ENCODE measurements at regions not wholly inside any gene's neighbourhood (a gene's known extent, or its start where the extent isn't known, plus 50 kb on each side); places are given as distances from the start of the nearest gene placed in this dataset.

DNA sequence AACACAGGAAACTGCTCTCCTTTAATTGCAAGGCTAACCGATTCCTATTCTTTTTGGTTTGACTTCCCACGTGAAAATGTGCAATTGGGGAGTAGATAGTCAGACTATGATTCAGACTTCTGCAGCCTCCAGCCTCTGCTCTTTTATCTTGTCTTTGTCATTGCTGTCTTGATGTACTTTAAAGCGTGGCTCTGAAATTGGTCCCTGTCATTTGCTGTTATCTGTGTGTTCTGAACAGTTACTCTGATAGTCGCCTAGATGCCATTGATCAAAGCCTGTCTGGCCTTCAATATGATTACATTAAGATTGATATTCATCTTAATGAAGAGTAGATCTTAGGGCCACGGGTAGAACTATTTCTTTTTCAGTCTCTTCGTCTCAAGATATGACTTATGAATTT is 799.2 kb downstream of the REEP3 start:
- H3K27ac ChIP-seq (ENCODE audit: low read depth in 1 of 2, low read length in 2 of 2), result no peak overlapping the region
- no peaks in the 10 kb centered on the region for H3K27me3 ChIP-seq (ENCODE audit: control insufficient read depth in 1 of 2, insufficient read depth in 2 of 2, low read length in 1 of 2)
- no peaks in the 10 kb centered on the region for H3K9me3 ChIP-seq (ENCODE audit: control insufficient read depth, low read length)
- intact Hi-C loops (cut with DNase I), result no loop called here
- H3K4me3 ChIP-seq (ENCODE audit: low read length in 2 of 2), result no peak overlapping the region
- ATAC-seq (ENCODE audit: low FRiP score) (no peak), DNase-seq (no peak)
- no peaks in the 10 kb centered on the region for H3K36me3 ChIP-seq (ENCODE audit: control insufficient read depth in 1 of 2, insufficient read depth in 2 of 2, low read length in 1 of 2)
- H3K4me1 ChIP-seq (ENCODE audit: control insufficient read depth in 1 of 2, insufficient read depth in 2 of 2, low read length in 2 of 2), result peaks cover 0 to 2% of the 10 kb centered on the region in 2 donors
- WGBS, 2 donors, result 72 to 80% methylated on average over 6 of the region's 6 CpGs

DNA sequence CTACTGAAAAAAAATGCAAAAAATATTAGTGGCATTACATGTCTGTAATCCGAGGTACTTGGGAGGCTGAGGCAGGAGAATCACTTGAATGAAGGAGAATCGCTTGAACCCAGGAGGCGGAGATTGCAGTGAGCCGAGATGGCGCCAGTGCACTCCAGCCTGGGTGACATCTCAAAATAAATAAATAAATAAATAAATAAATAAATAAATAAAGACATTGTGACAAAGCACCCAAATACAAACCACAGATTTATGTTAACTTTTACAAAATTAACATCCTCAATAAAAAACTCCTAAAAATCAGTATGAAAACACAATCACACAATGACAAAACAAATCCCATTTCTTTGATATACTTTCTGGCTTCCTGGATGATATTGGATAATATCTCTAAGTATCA is 808.3 kb downstream of the REEP3 start:
- H3K9me3 ChIP-seq (ENCODE audit: control insufficient read depth, low read length), result peaks cover 1% of the 10 kb centered on the region
- ATAC-seq (ENCODE audit: low FRiP score), result no peak
- H3K27ac ChIP-seq (ENCODE audit: low read depth in 1 of 2, low read length in 2 of 2), result no peak overlapping the region
- WGBS, 2 donors, result 93 to 97% methylated on average over 5 of the region's 5 CpGs
- H3K4me3 ChIP-seq (ENCODE audit: low read length in 2 of 2), result no peak overlapping the region
- H3K4me1 ChIP-seq (ENCODE audit: control insufficient read depth in 1 of 2, insufficient read depth in 2 of 2, low read length in 2 of 2), result no peaks in the 10 kb centered on the region
- intact Hi-C loops (cut with DNase I), result no loop called here
- no peak for DNase-seq
- H3K36me3 ChIP-seq (ENCODE audit: control insufficient read depth in 1 of 2, insufficient read depth in 2 of 2, low read length in 1 of 2), result no peaks in the 10 kb centered on the region
- H3K27me3 ChIP-seq (ENCODE audit: control insufficient read depth in 1 of 2, insufficient read depth in 2 of 2, low read length in 1 of 2), result no peaks in the 10 kb centered on the region

DNA sequence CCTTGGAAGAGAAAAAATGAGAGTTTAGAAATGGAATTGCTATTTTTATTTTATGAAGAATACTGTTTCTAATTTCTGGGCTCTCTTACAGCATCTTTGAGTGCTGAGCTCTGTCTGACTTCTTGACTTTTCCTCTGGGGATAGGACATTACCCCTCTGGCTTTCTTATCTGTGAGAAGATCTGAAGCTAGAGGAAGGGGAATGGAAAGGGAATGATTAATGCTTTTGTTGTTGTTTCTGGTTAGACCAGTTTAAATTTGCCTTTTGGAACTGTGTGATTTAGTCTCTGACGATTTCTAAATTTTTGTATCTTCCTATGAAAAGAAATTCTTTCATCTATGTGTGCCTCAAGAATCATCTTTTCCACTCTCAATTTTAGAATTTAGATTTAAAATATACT is 811.4 kb downstream of the REEP3 start:
- Histone ChIP-seq H3K4me1 (ENCODE audit: control insufficient read depth in 1 of 2, insufficient read depth in 2 of 2, low read length in 2 of 2) (no peaks in the 10 kb centered on the region), H3K27ac (ENCODE audit: low read depth in 1 of 2, low read length in 2 of 2) (no peak overlapping the region), H3K36me3 (ENCODE audit: control insufficient read depth in 1 of 2, insufficient read depth in 2 of 2, low read length in 1 of 2) (no peaks in the 10 kb centered on the region), H3K9me3 (ENCODE audit: control insufficient read depth, low read length) (no peaks in the 10 kb centered on the region), H3K4me3 (ENCODE audit: low read length in 2 of 2) (no peak overlapping the region), H3K27me3 (ENCODE audit: control insufficient read depth in 1 of 2, insufficient read depth in 2 of 2, low read length in 1 of 2) (no peaks in the 10 kb centered on the region)
- WGBS, 2 donors, result 11 to 17% methylated on average over 1 of the region's 1 CpG
- ATAC-seq (ENCODE audit: low FRiP score), result no peak
- intact Hi-C loops (cut with DNase I), result no loop called here
- no peak for DNase-seq

DNA sequence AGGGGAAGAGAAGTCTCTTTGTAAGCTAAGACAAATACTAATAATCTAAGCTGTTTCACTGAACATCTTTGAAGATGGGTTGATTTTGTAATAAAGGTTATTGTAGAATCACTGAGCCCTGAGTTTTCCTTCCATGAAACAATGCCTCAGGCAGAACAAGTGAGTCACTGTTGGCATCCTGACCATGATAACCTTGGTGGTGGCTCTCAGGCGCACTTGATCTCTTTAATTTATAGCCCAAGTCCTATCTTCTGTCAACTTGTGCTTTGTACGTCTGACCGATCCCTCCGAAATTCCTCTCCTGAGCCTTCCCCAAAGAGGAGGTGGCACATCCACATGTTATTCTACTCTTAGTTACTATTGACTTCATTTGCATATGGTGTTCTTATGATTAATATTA is 812.9 kb downstream of the REEP3 start:
- WGBS, 2 donors, result 90 to 96% methylated on average over 4 of the region's 4 CpGs
- H3K4me3 ChIP-seq (ENCODE audit: low read length in 2 of 2), result no peak overlapping the region
- no peaks in the 10 kb centered on the region for H3K36me3 ChIP-seq (ENCODE audit: control insufficient read depth in 1 of 2, insufficient read depth in 2 of 2, low read length in 1 of 2)
- no peaks in the 10 kb centered on the region for H3K4me1 ChIP-seq (ENCODE audit: control insufficient read depth in 1 of 2, insufficient read depth in 2 of 2, low read length in 2 of 2)
- ATAC-seq (ENCODE audit: low FRiP score) (no peak), DNase-seq (no peak)
- no peak overlapping the region for H3K27ac ChIP-seq (ENCODE audit: low read depth in 1 of 2, low read length in 2 of 2)
- H3K27me3 ChIP-seq (ENCODE audit: control insufficient read depth in 1 of 2, insufficient read depth in 2 of 2, low read length in 1 of 2), result no peaks in the 10 kb centered on the region
- intact Hi-C loops (cut with DNase I), result no loop called here
- no peaks in the 10 kb centered on the region for H3K9me3 ChIP-seq (ENCODE audit: control insufficient read depth, low read length)

DNA sequence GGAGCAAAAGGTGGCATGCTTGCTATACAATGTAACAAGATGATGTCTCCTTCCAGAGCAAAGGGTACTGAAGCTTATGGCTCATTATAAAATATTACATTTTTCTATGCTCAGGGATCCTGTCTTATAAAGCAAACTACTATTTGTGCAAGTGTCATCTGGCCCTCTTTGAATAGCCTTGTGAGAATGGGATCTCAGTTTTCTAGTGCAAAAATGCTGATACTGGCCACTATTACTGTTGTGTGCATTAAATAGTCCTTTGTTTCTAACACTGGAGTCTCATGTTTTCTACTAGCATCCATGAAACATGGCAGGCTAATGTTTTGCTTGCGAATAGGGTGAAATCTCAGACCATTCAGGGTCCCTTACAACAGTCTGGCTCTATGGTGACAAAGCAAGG is 823.0 kb downstream of the REEP3 start:
- 87 to 89% methylated on average over 1 of the region's 1 CpG for WGBS, 2 donors
- no peak overlapping the region for H3K27ac ChIP-seq (ENCODE audit: low read depth in 1 of 2, low read length in 2 of 2)

DNA sequence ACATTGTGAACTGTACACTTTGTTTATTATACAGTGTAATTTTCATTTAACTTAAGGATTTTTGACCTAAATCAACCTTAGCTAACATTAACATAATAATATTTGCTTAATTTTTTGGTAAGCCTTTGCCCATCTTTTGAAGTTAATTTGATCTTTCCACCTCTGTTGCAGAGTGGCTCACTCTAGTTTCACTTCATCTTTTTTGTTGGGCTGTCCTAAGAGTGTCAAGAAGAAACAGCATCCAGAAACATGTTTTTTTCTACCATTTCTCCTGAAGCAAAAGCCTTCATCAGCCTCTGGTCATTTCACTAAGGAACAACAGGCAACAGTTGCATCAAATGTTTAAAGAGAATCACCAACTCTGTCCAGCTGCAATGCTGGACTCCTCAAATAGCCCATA is 824.7 kb downstream of the REEP3 start:
- no peak overlapping the region for H3K4me3 ChIP-seq (ENCODE audit: low read length in 2 of 2)
- intact Hi-C loops (cut with DNase I), result no loop called here
- DNase-seq (no peak), ATAC-seq (ENCODE audit: low FRiP score) (no peak)
- H3K27me3 ChIP-seq (ENCODE audit: control insufficient read depth in 1 of 2, insufficient read depth in 2 of 2, low read length in 1 of 2), result no peaks in the 10 kb centered on the region
- H3K36me3 ChIP-seq (ENCODE audit: control insufficient read depth in 1 of 2, insufficient read depth in 2 of 2, low read length in 1 of 2), result no peaks in the 10 kb centered on the region
- H3K4me1 ChIP-seq (ENCODE audit: control insufficient read depth in 1 of 2, insufficient read depth in 2 of 2, low read length in 2 of 2), result no peaks in the 10 kb centered on the region
- H3K27ac ChIP-seq (ENCODE audit: low read depth in 1 of 2, low read length in 2 of 2), result no peak overlapping the region
- no peaks in the 10 kb centered on the region for H3K9me3 ChIP-seq (ENCODE audit: control insufficient read depth, low read length)

More for the DNA sequence above, 823.0 kb downstream of the REEP3 start:
- DNase-seq, result no peak
- intact Hi-C loops (cut with DNase I), result no loop called here
- Histone ChIP-seq H3K36me3 (ENCODE audit: control insufficient read depth in 1 of 2, insufficient read depth in 2 of 2, low read length in 1 of 2) (no peaks in the 10 kb centered on the region), H3K9me3 (ENCODE audit: control insufficient read depth, low read length) (no peaks in the 10 kb centered on the region), H3K27me3 (ENCODE audit: control insufficient read depth in 1 of 2, insufficient read depth in 2 of 2, low read length in 1 of 2) (no peaks in the 10 kb centered on the region), H3K4me1 (ENCODE audit: control insufficient read depth in 1 of 2, insufficient read depth in 2 of 2, low read length in 2 of 2) (no peaks in the 10 kb centered on the region), H3K4me3 (ENCODE audit: low read length in 2 of 2) (no peak overlapping the region)
- no peak for ATAC-seq (ENCODE audit: low FRiP score)

DNA sequence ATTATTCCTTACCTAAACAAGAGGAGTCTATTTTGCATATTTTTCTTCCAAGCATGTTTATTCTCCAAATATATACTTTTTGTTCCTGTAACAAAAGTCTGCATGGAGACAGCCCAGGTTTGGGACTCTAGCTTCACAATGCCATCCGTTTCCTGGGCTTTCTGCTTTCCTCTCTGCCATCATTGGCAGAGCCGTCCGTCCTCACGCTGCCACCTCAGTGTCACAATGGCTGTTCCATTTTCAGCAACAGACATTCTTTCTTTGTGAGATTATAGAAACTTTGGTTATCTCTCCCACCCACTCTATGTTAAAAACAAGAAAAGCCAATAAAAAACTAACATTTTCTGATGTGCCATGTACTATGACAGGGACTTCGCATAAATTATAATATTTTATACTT is 825.2 kb downstream of the REEP3 start:
- no peak overlapping the region for H3K4me3 ChIP-seq (ENCODE audit: low read length in 2 of 2)
- WGBS, 2 donors, result 53 to 66% methylated on average over 5 of the region's 5 CpGs
- ATAC-seq (ENCODE audit: low FRiP score), result no peak

DNA sequence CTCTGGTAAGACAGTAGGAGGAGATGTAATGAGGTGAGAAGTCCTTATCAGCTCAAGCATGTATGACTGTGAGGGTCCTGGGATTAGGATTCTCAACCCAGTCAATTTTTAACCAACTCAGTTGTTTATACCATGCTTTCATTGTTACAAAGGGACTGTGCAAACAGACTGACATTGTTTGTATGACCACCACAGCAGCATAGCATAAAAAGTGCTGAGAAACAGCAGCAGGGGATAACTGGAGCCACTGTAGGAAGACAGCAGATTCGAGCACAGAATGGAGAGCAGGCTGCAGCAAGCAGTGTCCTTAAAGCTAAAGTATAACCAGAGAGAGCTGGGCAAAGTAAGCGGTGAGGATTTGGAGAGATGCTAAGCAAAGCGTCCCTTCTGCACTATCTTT is 829.5 kb downstream of the REEP3 start:
- H3K4me3 ChIP-seq (ENCODE audit: low read length in 2 of 2), result no peak overlapping the region
- intact Hi-C loops (cut with DNase I), result no loop called here
- no peaks in the 10 kb centered on the region for H3K9me3 ChIP-seq (ENCODE audit: control insufficient read depth, low read length)
- WGBS, 2 donors, result 63 to 80% methylated on average over 3 of the region's 3 CpGs
- ATAC-seq (ENCODE audit: low FRiP score) (no peak), DNase-seq (no peak)
- H3K27me3 ChIP-seq (ENCODE audit: control insufficient read depth in 1 of 2, insufficient read depth in 2 of 2, low read length in 1 of 2), result peaks cover 0 to 3% of the 10 kb centered on the region in 2 donors
- no peak overlapping the region for H3K27ac ChIP-seq (ENCODE audit: low read depth in 1 of 2, low read length in 2 of 2)
- no peaks in the 10 kb centered on the region for H3K36me3 ChIP-seq (ENCODE audit: control insufficient read depth in 1 of 2, insufficient read depth in 2 of 2, low read length in 1 of 2)
- no peaks in the 10 kb centered on the region for H3K4me1 ChIP-seq (ENCODE audit: control insufficient read depth in 1 of 2, insufficient read depth in 2 of 2, low read length in 2 of 2)

More for the DNA sequence above, 825.2 kb downstream of the REEP3 start:
- no peaks in the 10 kb centered on the region for H3K36me3 ChIP-seq (ENCODE audit: control insufficient read depth in 1 of 2, insufficient read depth in 2 of 2, low read length in 1 of 2)
- H3K9me3 ChIP-seq (ENCODE audit: control insufficient read depth, low read length), result no peaks in the 10 kb centered on the region
- intact Hi-C loops (cut with DNase I), result no loop called here
- H3K27ac ChIP-seq (ENCODE audit: low read depth in 1 of 2, low read length in 2 of 2), result no peak overlapping the region
- DNase-seq, result no peak
- peaks cover 0 to 3% of the 10 kb centered on the region in 2 donors for H3K27me3 ChIP-seq (ENCODE audit: control insufficient read depth in 1 of 2, insufficient read depth in 2 of 2, low read length in 1 of 2)
- no peaks in the 10 kb centered on the region for H3K4me1 ChIP-seq (ENCODE audit: control insufficient read depth in 1 of 2, insufficient read depth in 2 of 2, low read length in 2 of 2)

DNA sequence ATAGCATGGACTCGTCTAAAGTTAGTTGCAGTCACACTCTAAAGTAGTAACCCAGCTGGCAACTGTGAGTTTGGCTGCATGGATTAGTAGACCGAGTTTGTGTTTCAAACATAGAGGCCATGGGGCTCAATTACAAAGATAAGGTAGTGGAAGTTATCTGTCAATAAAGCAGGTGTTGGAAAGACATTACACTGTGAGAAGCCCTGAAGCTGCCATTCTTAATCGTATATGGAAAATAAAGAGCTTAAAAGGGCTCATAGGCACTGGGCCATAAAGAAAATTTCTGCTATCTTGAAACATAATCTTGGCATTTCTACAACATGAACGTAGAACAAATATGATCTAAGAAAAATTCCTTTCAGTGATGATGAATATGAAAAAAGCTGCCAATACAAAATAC is 837.7 kb downstream of the REEP3 start:
- Histone ChIP-seq H3K27me3 (ENCODE audit: control insufficient read depth in 1 of 2, insufficient read depth in 2 of 2, low read length in 1 of 2) (no peaks in the 10 kb centered on the region), H3K4me3 (ENCODE audit: low read length in 2 of 2) (no peak overlapping the region), H3K4me1 (ENCODE audit: control insufficient read depth in 1 of 2, insufficient read depth in 2 of 2, low read length in 2 of 2) (no peaks in the 10 kb centered on the region), H3K36me3 (ENCODE audit: control insufficient read depth in 1 of 2, insufficient read depth in 2 of 2, low read length in 1 of 2) (no peaks in the 10 kb centered on the region), H3K27ac (ENCODE audit: low read depth in 1 of 2, low read length in 2 of 2) (no peak overlapping the region), H3K9me3 (ENCODE audit: control insufficient read depth, low read length) (no peaks in the 10 kb centered on the region)
- intact Hi-C loops (cut with DNase I), result no loop called here
- no peak for ATAC-seq (ENCODE audit: low FRiP score)
- DNase-seq, result no peak
- WGBS, 2 donors, result 19 to 34% methylated on average over 4 of the region's 4 CpGs

All from aorta (tissue), 5 donors.